H9 (cell line): ENCODE measurements at regions not wholly inside any gene's neighbourhood (a gene's known extent, or its start where the extent isn't known, plus 50 kb on each side); places are given as distances from the start of the nearest gene placed in this dataset.

Source experiments
- DNase-seq: peaks from one replicate; pipeline ENCODE4 v3.0.0-alpha.2; 2017
- H2AFZ ChIP-seq: one replicate; pipeline ENCODE4 v1.6.1; 2013; ENCODE audit warnings: mild to moderate bottlenecking, low read length, control low read depth, moderate library complexity
- H2AK5ac ChIP-seq: 2 replicates; pipeline ENCODE4 v1.6.1; 2013; ENCODE audit warnings: low read length, control low read depth, mixed read lengths; ENCODE audit not compliant: insufficient read length
- H2BK120ac ChIP-seq: one replicate; pipeline ENCODE4 v1.6.1; 2013; ENCODE audit warnings: low read depth, mild to moderate bottlenecking, low read length, control low read depth, inconsistent platforms; ENCODE audit not compliant: poor library complexity, severe bottlenecking
- H2BK12ac ChIP-seq: 2 replicates; pipeline ENCODE4 v1.6.1; 2013; ENCODE audit warnings: low read length, control low read depth, mixed read lengths, low read depth; ENCODE audit not compliant: insufficient read length
- H2BK15ac ChIP-seq: 2 replicates; pipeline ENCODE4 v1.6.1; 2013; ENCODE audit warnings: low read depth, low read length, control low read depth
- H2BK20ac ChIP-seq: one replicate; pipeline ENCODE4 v1.6.1; 2013; ENCODE audit warnings: low read depth, mild to moderate bottlenecking, low read length, control low read depth, inconsistent platforms; ENCODE audit not compliant: poor library complexity, severe bottlenecking
- H2BK5ac ChIP-seq: 2 replicates; pipeline ENCODE4 v1.6.1; 2013; ENCODE audit warnings: low read length, control low read depth, mixed read lengths; ENCODE audit not compliant: insufficient read length
- H3K14ac ChIP-seq: 2 replicates; pipeline ENCODE4 v1.6.1; 2013; ENCODE audit warnings: low read length, control low read depth; ENCODE audit not compliant: insufficient read depth
- H3K18ac ChIP-seq: 2 replicates; pipeline ENCODE4 v1.6.1; 2013; ENCODE audit warnings: low read depth, mild to moderate bottlenecking, mixed read lengths, low read length, control low read depth; ENCODE audit not compliant: insufficient read length
- H3K23ac ChIP-seq: 2 replicates; pipeline ENCODE4 v1.6.1; 2013; ENCODE audit warnings: low read length, control low read depth, mixed read lengths, low read depth; ENCODE audit not compliant: insufficient read length
- H3K23me2 ChIP-seq: 2 replicates; pipeline ENCODE4 v1.6.1; 2013; ENCODE audit warnings: low read depth, mild to moderate bottlenecking, mixed read lengths, low read length, control low read depth; ENCODE audit not compliant: insufficient read length, poor library complexity, severe bottlenecking
- H3K27ac ChIP-seq: 2 replicates; pipeline ENCODE4 v1.5.1; 2013; ENCODE audit warnings: low read length, control low read depth, mixed read lengths, low read depth; ENCODE audit not compliant: insufficient read length
- H3K27me3 ChIP-seq: 2 replicates; pipeline ENCODE4 v1.6.1; 2013; ENCODE audit warnings: low read length, control low read depth, inconsistent platforms; ENCODE audit not compliant: insufficient read depth
- H3K4ac ChIP-seq: 2 replicates; pipeline ENCODE4 v1.6.1; 2013; ENCODE audit warnings: low read depth, mild to moderate bottlenecking, control low read depth, inconsistent platforms, low read length, moderate library complexity
- H3K4me1 ChIP-seq: 2 replicates; pipeline ENCODE4 v1.6.1; 2013; ENCODE audit warnings: low read length, control low read depth, inconsistent platforms; ENCODE audit not compliant: insufficient read depth
- H3K4me2 ChIP-seq: 2 replicates; pipeline ENCODE4 v1.6.1; 2013; ENCODE audit warnings: low read length, control low read depth, mixed read lengths; ENCODE audit not compliant: insufficient read length, insufficient read depth
- H3K56ac ChIP-seq: 2 replicates; pipeline ENCODE4 v1.6.1; 2013; ENCODE audit warnings: low read depth, mild to moderate bottlenecking, mixed read lengths, low read length, control low read depth; ENCODE audit not compliant: insufficient read length
- H3K79me1 ChIP-seq: 2 replicates; pipeline ENCODE4 v1.6.1; 2013; ENCODE audit warnings: low read depth, mild to moderate bottlenecking, moderate library complexity, low read length, control low read depth, inconsistent platforms; ENCODE audit not compliant: insufficient read depth, poor library complexity, severe bottlenecking
- H3K79me2 ChIP-seq: 2 replicates; pipeline ENCODE4 v1.6.1; 2013; ENCODE audit warnings: low read length, control low read depth, inconsistent platforms; ENCODE audit not compliant: insufficient read depth
- H3K9ac ChIP-seq: 2 replicates; pipeline ENCODE4 v1.6.1; 2013; ENCODE audit warnings: low read length, control low read depth, mixed read lengths; ENCODE audit not compliant: insufficient read length; ENCODE audit errors: extremely low read depth
- H3K9me3 ChIP-seq: one replicate; pipeline ENCODE4 v1.6.1; 2013; ENCODE audit warnings: low read depth, low read length, inconsistent platforms; ENCODE audit not compliant: control insufficient read depth
- H3T11ph ChIP-seq: one replicate; pipeline ENCODE4 v1.6.1; 2013; ENCODE audit warnings: mild to moderate bottlenecking, low read length, control low read depth, inconsistent platforms
- H4K20me1 ChIP-seq: one replicate; pipeline ENCODE4 v1.6.1; 2013; ENCODE audit not compliant: control insufficient read depth, insufficient read length, insufficient read depth
- H4K5ac ChIP-seq: 2 replicates; pipeline ENCODE4 v1.6.1; 2013; ENCODE audit warnings: low read depth, mild to moderate bottlenecking, mixed read lengths, low read length, control low read depth; ENCODE audit not compliant: insufficient read length
- H4K8ac ChIP-seq: replicated peaks from 2 replicates; pipeline ENCODE4 v1.6.1; 2013; ENCODE audit warnings: low read length, control low read depth, mixed read lengths, low read depth; ENCODE audit not compliant: insufficient read length
- H4K91ac ChIP-seq: 2 replicates; pipeline ENCODE4 v1.6.1; 2013; ENCODE audit warnings: low read depth, mild to moderate bottlenecking, moderate library complexity, mixed read lengths, low read length, control low read depth; ENCODE audit not compliant: insufficient read length
- H3K27ac Mint-ChIP-seq, 3 experiments: 2 replicates in 2 of 3; 3 replicates in 1 of 3; pipeline ENCODE4 v1.8.0; 2020 to 2021; ENCODE audit warnings: mixed read lengths in 3 of 3, mild to moderate bottlenecking in 1 of 3, moderate library complexity in 1 of 3
- H3K27me3 Mint-ChIP-seq: 2 replicates; pipeline ENCODE4 v1.8.0; 2021; ENCODE audit warnings: low read depth, mild to moderate bottlenecking, moderate library complexity, mixed read lengths
- H3K36me3 Mint-ChIP-seq, 3 experiments: 2 replicates in 2 of 3; 3 replicates in 1 of 3; pipeline ENCODE4 v1.8.0; 2020 to 2021; ENCODE audit warnings: low read depth in 3 of 3, mixed read lengths in 3 of 3; ENCODE audit not compliant: insufficient read depth in 1 of 3
- H3K4me1 Mint-ChIP-seq, 2 experiments: 2 replicates each; pipeline ENCODE4 v1.8.0; 2020; ENCODE audit warnings: mixed read lengths in 2 of 2
- H3K4me3 Mint-ChIP-seq, 2 experiments: 2 replicates in 1 of 2; 3 replicates in 1 of 2; pipeline ENCODE4 v1.8.0; 2020 to 2021; ENCODE audit warnings: mild to moderate bottlenecking in 2 of 2, mixed read lengths in 2 of 2, moderate library complexity in 1 of 2
- H3K9me3 Mint-ChIP-seq, 2 experiments: 2 replicates in 1 of 2; 3 replicates in 1 of 2; pipeline ENCODE4 v1.8.0; 2020; ENCODE audit warnings: mild to moderate bottlenecking in 2 of 2, mixed read lengths in 2 of 2, moderate library complexity in 1 of 2
- WGBS: extraction: QIAGEN DNeasy Blood & Tissue Kit; methylation state at CpG from one replicate; pipeline ENCODE4 v1.1.7; 2013; ENCODE audit warnings: missing lambda C conversion rate, low lambda C conversion rate, mixed read lengths; ENCODE audit not compliant: insufficient read length; ENCODE audit errors: extremely low coverage; 5-methylcytosine and 5-hydroxymethylcytosine counted together
- TF ChIP-seq, protein P1 (sequence below): fragments of 200-600 bp; sonication (generic); conservative IDR thresholded peaks from 3 replicates; pipeline ENCODE4 v1.8.0; 2021; ENCODE audit warnings: antibody characterized with exemption, mild to moderate bottlenecking

DNA sequence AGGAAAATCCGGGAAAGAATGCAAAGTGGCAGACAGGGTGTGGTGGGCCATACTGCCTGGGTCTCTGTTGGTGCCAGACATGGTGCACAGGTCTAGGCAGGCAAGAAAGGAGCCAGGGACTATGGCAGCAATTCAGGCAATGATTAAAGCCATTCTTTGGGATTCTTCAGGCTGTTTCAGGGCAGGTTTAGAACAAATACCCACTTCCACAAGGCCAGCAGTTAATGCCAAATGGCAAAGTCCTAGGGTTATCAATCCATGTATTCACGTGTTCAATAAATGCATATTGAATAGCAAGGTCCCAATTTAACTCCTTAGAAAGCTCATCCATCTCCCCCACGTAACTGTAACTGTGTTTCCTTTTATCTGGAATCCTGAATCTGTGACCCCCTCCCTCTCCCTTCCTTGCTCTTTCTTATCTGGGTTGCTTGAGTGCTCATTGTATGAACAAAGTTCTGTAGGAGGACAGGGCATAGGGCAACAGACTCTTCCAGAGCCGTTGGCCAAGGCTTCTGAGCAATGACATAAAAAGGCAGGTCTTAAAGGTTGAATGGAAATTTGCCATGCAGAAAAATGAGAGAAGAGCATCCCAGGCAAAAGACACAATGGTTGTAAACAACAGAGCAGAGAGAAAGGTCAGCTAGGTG lies 146.8 kb upstream of the KLHL29 start:
- no peak overlapping the region for H2BK20ac ChIP-seq
- H2BK120ac ChIP-seq: no peak overlapping the region
- H3K4me1 Mint-ChIP-seq: peaks cover 4% of the 10 kb centered on the region in 2 experiments
- no peak overlapping the region for H3K9ac ChIP-seq
- H3K23me2 ChIP-seq: no peaks in the 10 kb centered on the region
- no peak for DNase-seq
- TF ChIP-seq, protein P1, sequence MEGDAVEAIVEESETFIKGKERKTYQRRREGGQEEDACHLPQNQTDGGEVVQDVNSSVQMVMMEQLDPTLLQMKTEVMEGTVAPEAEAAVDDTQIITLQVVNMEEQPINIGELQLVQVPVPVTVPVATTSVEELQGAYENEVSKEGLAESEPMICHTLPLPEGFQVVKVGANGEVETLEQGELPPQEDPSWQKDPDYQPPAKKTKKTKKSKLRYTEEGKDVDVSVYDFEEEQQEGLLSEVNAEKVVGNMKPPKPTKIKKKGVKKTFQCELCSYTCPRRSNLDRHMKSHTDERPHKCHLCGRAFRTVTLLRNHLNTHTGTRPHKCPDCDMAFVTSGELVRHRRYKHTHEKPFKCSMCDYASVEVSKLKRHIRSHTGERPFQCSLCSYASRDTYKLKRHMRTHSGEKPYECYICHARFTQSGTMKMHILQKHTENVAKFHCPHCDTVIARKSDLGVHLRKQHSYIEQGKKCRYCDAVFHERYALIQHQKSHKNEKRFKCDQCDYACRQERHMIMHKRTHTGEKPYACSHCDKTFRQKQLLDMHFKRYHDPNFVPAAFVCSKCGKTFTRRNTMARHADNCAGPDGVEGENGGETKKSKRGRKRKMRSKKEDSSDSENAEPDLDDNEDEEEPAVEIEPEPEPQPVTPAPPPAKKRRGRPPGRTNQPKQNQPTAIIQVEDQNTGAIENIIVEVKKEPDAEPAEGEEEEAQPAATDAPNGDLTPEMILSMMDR: no peak
- no peak overlapping the region for H2AK5ac ChIP-seq
- H3K27me3 Mint-ChIP-seq: 0 out of 2 replicates have a peak, but pooled peaks cover 4% of the 10 kb centered on the region
- H3K4ac ChIP-seq: no peak overlapping the region
- H4K5ac ChIP-seq: no peak overlapping the region
- H3K18ac ChIP-seq: no peak overlapping the region
- no peaks in the 10 kb centered on the region for H3K9me3 ChIP-seq
- H2BK5ac ChIP-seq: no peak overlapping the region
- no peak overlapping the region for H3K27ac Mint-ChIP-seq
- H3K4me3 Mint-ChIP-seq: no peak overlapping the region
- no peak overlapping the region for H2BK15ac ChIP-seq
- no peaks in the 10 kb centered on the region; a peak in 1 of 7 replicates for H3K36me3 Mint-ChIP-seq
- H3K56ac ChIP-seq: no peak overlapping the region
- H3K79me2 ChIP-seq: no peaks in the 10 kb centered on the region
- no peak overlapping the region for H4K8ac ChIP-seq
- no peak overlapping the region for H3K23ac ChIP-seq
- no peak overlapping the region for H3K27ac ChIP-seq
- H2BK12ac ChIP-seq: no peak overlapping the region
- H3K9me3 Mint-ChIP-seq: no peaks in the 10 kb centered on the region; a peak in 1 of 5 replicates
- H4K91ac ChIP-seq: no peak overlapping the region
- H4K20me1 ChIP-seq: no peaks in the 10 kb centered on the region
- no peaks in the 10 kb centered on the region; the same call in 1 of the 2 replicates for H3K27me3 ChIP-seq
- H2AFZ ChIP-seq: no peak overlapping the region
- no peaks in the 10 kb centered on the region for H3K4me1 ChIP-seq
- H3T11ph ChIP-seq: no peak overlapping the region
- no peak overlapping the region for H3K14ac ChIP-seq
- no peaks in the 10 kb centered on the region for H3K79me1 ChIP-seq
- no CpG with 5 or more reads among the region's 4 CpGs for WGBS
- no peak overlapping the region for H3K4me2 ChIP-seq
